ENCODE measurements at regions not wholly inside any gene's neighbourhood (a gene's known extent, or its start where the extent isn't known, plus 50 kb on each side); places are given as distances from the start of the nearest gene placed in this dataset.
A peak's percentile ranks its signal among the peaks of the same experiment; 100 is the strongest.

- DNase-seq (ENCODE audit: low read depth in 1 of 2, low spot score in 1 of 2) = no peak
Observed at GRCh38 chr14:94717808-94718207, 52.1 kb downstream of the GSC start.

GRCh38 chr14:94716976-94717375 is 52.9 kb downstream of the GSC start:
- DNase-seq (ENCODE audit: low read depth in 1 of 2, low spot score in 1 of 2) = no peak

- no peak for DNase-seq (ENCODE audit: low read depth in 1 of 2, low spot score in 1 of 2)
Observed at GRCh38 chr14:94713115-94713514, 56.8 kb downstream of the GSC start.

- no peak for DNase-seq (ENCODE audit: low read depth in 1 of 2, low spot score in 1 of 2)
Observed at GRCh38 chr14:94710731-94711130, 59.2 kb downstream of the GSC start.

GRCh38 chr14:94707494-94707893 is 62.4 kb downstream of the GSC start:
- DNase-seq (ENCODE audit: low read depth in 1 of 2, low spot score in 1 of 2) = no peak

- DNase-seq (ENCODE audit: low read depth in 1 of 2, low spot score in 1 of 2) = no peak
Observed at GRCh38 chr14:94706133-94706532, 63.8 kb downstream of the GSC start.

- no peak for DNase-seq (ENCODE audit: low read depth in 1 of 2, low spot score in 1 of 2)
Observed at GRCh38 chr14:94702629-94703028, 67.3 kb downstream of the GSC start.

- DNase-seq (ENCODE audit: low read depth in 1 of 2, low spot score in 1 of 2) = no peak
Observed at GRCh38 chr14:94701861-94702370, 68.0 kb downstream of the GSC start.

GRCh38 chr14:94700336-94700735 is 69.6 kb downstream of the GSC start:
- no peak for DNase-seq (ENCODE audit: low read depth in 1 of 2, low spot score in 1 of 2)

- no peak for DNase-seq (ENCODE audit: low read depth in 1 of 2, low spot score in 1 of 2)
Observed at GRCh38 chr14:94699831-94700230, 70.1 kb downstream of the GSC start.

GRCh38 chr14:94697773-94698556 is 71.9 kb downstream of the GSC start:
- no peak for DNase-seq (ENCODE audit: low read depth in 1 of 2, low spot score in 1 of 2)

GRCh38 chr14:94696518-94696917 is 73.4 kb downstream of the GSC start:
- no peak for DNase-seq (ENCODE audit: low read depth in 1 of 2, low spot score in 1 of 2)

GRCh38 chr14:94695231-94695630 is 74.7 kb downstream of the GSC start:
- no peak for DNase-seq (ENCODE audit: low read depth in 1 of 2, low spot score in 1 of 2)

GRCh38 chr14:94691660-94692034 is 78.3 kb downstream of the GSC start:
- DNase-seq (ENCODE audit: low read depth in 1 of 2, low spot score in 1 of 2) = no peak

GRCh38 chr14:94690896-94691659 is 78.8 kb downstream of the GSC start:
- no peak for DNase-seq (ENCODE audit: low read depth in 1 of 2, low spot score in 1 of 2)

- DNase-seq (ENCODE audit: low read depth in 1 of 2, low spot score in 1 of 2) = no peak
Observed at GRCh38 chr14:94690486-94690885, 78.3 kb downstream of the SERPINA3 start.

- no peak for DNase-seq (ENCODE audit: low read depth in 1 of 2, low spot score in 1 of 2)
Observed at GRCh38 chr14:94689985-94690400, 77.8 kb downstream of the SERPINA3 start.

- DNase-seq (ENCODE audit: low read depth in 1 of 2, low spot score in 1 of 2) = peak; percentile 6 to 15
Observed at GRCh38 chr14:94689218-94689984, 77.2 kb downstream of the SERPINA3 start.

- no peak for DNase-seq (ENCODE audit: low read depth in 1 of 2, low spot score in 1 of 2)
Observed at GRCh38 chr14:94686511-94687160, 74.4 kb downstream of the SERPINA3 start.

GRCh38 chr14:94685681-94686485 is 73.7 kb downstream of the SERPINA3 start:
- no peak for DNase-seq (ENCODE audit: low read depth in 1 of 2, low spot score in 1 of 2)
